NCI-H146 treated with DMSO at 0.1 percent for 48 hours (cell line): ENCODE measurements at regions not wholly inside any gene's neighbourhood (a gene's known extent, or its start where the extent isn't known, plus 50 kb on each side); places are given as distances from the start of the nearest gene placed in this dataset.
"Not testable (repeated sequence)": the region's sequence is repeated elsewhere in the genome, so short reads cannot be mapped to it uniquely, and the experiment has no call there.

Experiments used
- DNase-seq: peaks from one replicate; lab custom pipeline; 2025; ENCODE audit not compliant: unreplicated experiment; lab: John Stamatoyannopoulos, UW

DNA sequence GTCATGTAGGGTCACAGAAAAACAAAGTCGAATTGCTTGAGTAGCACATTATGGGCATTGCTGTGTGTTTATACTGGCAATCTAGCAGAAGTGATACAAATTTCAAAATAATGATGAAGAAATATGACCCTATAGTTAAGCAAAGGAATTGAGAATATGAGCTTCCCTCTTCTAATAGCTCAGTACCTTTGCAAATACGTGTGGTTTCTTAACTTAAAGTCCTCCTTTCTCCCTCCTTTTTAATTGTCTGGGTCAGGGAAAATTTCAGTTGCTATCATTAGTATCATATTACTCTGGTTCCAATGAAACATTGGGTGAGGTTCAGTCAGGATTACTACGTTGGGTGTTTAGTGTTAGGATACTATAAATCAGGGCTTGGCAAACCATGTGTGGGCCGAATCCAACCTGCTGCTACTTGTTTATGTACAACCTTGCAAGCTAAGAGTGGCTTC, 166.8 kb upstream of the CARMIL1 start:
- no peak for DNase-seq

DNA sequence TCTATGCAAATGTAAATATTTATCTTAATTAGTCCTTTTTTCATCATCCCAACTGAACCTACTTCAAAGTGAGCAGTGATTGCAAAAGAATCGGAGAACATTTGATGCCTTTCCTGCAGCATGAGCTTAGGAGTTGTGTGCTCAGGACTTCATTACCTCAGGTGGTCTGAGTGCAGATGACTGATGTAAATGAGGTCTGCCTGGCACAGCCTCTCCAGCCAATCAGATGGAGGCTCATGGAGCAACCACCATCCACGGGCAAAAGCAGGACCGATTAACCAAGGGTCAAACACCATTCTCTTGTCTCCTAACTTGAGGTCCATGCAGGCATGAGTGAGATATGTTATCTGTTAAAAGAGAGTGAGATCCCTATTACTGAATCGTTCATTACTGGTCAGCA, 165.7 kb upstream of the CARMIL1 start:
- no peak for DNase-seq

DNA sequence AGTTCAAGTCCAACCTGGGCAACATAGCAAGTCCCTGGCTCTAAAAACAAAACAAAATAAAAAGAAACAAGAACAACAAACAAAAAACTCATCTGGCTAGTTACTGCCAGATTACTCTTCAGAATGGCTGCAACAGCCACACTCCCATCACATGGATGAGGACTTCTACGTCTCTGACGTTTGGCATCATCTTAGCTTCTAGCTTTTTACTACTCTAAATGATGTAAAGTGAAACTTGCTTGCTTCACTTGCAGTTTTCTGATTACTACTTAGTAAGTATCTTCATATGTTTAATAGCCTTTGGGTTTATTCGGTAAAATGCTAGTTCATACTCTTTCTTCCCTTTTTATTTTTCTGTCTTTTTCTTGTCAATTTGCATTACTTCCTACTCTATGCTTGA, 161.1 kb upstream of the CARMIL1 start:
- no peak for DNase-seq

DNA sequence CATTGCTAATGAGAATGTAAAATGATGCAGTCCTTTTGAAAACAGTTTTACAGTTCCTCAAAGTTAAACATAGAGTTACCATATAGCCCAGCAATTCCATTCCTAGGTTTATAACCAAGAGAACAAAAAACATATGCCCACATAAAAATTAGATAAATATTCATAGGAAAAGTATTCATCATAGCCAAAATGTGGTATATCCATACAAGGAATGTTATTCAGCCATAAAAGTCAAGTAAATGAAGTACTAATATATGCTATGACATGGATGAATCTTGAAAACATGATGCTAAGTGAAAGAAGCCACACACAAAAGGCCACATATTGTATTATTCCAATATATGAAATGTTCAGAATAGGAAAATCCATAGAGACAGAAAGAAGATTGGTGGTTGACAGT, 158.0 kb upstream of the CARMIL1 start:
- no peak for DNase-seq

DNA sequence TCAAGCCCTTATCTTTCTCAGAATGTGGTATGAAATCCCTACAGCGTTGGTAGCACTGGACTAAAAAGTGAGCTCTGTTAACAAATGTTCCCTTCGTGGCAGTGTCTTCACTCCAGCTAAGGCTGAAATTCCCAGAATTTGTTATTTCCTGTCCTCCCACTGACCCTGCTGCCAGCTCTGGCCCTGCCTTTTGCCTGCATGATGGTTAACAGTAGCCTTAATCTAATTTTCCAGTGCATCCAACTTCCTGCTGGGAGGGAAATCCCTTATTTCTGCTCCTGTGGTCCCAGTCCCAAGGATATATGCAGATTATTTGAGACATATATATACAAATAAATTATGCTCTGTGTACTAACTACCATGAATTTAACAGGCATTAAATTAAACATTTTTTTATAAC, 157.2 kb upstream of the CARMIL1 start:
- peak; percentile 34 for DNase-seq

DNA sequence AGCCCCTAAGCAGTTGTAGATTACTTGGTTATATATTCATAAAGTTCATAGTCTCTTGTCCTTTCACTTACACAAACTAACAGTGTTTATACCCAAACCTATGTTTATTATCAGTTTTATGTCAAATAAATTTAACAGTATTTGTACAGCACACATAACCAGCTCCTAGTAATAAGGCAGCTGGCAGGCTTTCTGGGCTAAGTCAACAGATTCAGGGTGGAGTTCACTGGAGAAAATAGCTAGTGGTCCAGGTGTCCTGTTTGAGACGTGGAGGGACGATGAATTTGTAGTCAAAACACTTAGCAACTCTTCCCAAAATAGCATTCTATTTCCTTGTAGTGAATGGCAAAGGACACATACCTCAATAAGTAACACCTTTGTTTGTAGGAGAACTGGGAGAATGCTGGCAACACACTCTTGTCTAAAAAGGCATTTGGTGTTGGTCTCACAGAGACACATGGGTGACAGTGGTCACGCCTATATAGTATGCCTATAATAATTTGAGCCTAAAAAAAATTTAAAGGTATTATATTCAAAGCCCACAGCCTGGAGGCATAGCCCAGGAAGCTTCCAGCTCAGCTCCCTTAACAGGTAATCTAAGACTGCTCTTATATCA, 156.4 kb upstream of the CARMIL1 start:
- DNase-seq = peak; percentile 89

DNA sequence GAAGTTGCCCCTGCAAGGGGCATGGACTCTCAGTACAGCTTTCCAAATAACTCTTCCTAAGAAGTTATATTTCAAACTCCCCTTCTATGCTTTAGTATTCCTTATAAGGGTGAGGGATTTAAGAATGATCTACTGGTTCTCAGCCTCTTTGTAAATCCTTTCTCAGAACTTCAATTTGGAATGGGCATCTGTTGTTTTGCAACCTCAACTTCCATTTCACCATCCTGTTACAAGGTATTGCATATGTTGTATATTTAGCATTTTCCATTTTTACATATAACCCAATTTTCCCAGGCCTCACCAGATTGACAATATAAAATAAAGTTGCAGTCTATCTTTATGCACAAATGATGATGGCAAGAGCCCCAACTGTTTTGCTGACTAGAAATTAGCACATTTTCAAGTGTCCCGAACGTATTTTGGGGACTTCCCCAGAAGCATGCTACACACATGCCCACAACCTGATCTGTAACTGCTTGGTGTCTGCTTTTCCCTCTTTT, 154.9 kb upstream of the CARMIL1 start:
- no peak for DNase-seq

DNA sequence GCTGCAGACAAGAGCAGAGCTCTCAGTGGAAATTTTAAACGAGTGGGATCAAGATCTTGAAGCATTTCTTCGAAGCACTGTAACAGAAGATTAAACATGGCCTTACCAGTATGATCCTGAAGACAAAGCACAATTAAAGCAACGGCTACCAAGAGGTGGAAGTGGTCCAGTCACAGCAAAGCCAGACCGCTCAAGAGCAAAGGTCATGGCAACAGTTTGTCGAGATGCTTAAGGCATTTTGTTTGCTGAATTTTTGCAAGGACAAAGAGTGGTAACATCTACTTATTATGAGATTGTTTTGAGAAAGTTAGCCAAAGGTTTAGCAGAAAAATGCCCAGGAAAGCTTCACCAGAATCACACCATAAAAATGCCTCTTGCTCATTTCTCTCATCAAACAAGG, 153.4 kb upstream of the CARMIL1 start:
- DNase-seq = no peak

DNA sequence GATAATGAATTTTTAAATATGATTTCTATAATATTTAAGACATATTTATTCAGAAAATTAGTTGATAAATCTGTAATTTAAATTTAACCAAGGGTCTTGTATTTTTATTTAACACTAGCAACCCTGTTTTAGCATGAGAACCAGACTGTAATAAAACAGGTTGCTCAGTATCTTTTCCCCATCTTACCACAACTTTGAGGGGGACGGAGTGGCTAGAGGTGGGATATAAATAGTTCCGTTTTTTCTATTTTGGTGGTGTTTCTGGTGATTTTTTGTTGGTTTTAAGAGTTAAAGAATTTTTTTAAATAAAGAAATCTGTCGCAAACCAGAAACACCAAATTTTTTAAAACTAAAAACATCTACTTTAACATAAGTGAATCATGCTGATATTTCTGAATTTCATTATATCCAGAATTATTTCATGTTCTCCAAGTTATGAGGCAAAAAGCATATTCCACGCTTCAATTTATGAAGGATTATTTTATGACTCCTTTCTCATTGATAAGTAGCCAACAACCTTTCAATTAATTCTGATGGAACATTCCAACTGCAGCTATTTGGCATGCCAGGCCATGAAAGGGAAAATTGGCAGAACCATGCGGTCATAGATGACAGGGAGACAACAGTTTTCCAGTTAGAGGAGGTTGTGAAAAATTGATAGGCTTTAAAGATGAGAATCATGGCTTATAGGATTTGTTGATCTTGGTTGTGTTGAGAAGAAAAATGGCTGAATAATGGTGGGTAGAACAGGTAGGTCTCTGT, 151.9 kb upstream of the CARMIL1 start:
- no peak for DNase-seq

DNA sequence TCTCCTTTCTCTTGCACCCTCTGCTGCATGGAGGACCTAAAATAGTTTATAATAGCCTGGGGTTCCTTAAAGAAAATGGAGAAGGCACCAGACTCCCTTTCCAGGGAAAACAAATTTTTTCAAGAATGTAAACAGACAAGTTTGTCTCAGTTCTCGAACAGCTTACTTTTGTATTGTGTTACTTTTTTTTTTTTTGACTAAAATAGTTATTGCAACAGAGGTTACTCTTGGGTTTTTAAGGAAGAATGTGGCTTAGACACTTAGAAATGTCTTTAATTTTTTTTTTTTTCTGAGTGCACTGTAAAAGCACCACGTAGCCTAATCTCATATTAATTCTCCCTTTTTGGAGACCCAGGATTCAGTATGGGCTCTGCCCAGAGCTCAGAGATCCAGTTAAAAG, 148.7 kb upstream of the CARMIL1 start:
- DNase-seq = no peak

DNA sequence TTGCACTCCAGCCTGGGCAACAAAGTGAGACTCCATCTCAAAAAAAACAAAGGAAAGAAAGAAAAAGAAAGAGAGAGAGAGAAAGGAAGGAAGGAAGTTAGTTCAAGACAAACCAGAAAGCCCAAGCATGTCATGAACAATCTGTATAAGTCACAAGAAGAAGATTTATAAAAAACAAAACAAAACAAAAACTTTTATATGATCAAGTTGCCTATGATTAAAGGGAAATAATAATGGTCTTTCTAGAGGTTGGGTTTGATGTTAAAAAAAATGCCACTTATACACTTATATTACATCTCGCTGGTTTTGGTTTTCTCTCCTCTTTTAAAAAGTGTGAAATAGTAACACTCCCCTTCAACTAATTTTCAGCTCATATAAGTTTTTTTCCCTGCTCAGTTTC, 146.2 kb upstream of the CARMIL1 start:
- no peak for DNase-seq

DNA sequence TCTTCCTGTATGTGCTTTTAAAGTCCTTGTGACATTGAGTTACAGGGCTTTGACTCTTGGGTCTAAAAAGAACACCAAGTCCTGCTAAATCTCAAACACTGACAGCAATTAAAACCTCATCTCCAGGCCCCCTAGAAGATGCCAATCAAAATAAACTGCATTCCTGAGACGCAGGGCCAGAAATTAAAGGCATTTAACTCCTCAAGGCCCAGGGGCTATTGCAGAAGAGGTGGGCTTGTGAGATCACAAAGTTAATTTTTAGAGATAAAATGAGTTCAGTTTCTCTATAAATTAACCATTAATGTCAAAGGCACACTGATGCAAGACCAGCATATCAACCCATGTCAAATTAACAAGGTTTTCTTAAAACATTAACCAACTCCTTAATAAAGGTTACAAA, 145.6 kb upstream of the CARMIL1 start:
- DNase-seq = no peak

DNA sequence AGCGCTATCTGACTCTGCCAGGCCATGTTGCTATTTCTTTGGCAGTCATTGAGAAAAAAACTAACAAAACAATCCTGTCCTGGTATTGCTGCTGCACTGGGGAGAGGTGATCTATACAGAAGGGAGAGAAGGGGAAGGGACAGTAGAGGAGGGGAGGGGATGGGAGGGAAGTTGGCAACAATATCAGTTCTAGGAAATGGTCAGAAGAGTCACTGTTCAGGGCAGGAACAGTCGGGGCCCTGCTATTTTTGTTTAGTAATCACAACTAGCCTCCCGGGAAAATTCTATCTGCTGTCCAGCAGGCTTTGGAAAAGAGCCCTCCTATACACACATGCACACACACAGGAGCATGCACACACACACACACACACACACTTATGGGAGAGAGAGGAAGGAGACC, 142.3 kb upstream of the CARMIL1 start:
- DNase-seq = no peak

DNA sequence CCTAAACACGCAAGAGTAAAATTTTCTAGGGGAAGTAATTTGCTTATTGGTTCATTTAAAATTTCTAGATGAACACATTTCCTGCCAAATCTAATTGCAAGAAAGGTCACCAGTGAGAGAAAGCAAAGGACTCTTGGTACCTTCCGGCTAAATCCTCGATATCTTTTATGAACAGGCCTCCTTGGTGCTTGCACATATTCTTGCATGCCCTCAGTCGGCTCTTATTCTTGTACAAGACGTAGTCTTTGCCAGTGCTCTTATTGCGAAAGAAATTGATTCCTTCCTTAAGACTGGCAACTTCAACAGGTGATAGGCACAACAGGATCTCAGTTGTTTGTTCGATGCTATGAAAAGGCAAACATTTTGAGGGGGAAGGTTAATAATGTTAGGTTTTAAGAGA, 141.7 kb upstream of the CARMIL1 start:
- DNase-seq = no peak

DNA sequence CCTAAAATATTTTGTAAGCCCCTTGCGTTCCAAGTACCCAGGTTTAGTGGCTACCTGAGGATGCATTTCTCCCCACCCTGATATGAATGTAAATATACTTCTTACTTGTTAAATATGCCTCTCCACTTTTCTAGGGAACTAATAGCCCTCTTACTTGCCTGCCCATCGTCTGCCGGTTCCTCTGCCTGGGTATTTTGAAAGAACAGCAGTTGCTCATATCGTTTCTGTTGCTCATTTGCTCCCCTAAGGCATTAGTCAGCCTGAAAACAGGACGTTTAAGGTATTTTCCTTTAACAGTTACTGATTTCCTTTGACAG, 141.3 kb upstream of the CARMIL1 start:
- DNase-seq = no peak

DNA sequence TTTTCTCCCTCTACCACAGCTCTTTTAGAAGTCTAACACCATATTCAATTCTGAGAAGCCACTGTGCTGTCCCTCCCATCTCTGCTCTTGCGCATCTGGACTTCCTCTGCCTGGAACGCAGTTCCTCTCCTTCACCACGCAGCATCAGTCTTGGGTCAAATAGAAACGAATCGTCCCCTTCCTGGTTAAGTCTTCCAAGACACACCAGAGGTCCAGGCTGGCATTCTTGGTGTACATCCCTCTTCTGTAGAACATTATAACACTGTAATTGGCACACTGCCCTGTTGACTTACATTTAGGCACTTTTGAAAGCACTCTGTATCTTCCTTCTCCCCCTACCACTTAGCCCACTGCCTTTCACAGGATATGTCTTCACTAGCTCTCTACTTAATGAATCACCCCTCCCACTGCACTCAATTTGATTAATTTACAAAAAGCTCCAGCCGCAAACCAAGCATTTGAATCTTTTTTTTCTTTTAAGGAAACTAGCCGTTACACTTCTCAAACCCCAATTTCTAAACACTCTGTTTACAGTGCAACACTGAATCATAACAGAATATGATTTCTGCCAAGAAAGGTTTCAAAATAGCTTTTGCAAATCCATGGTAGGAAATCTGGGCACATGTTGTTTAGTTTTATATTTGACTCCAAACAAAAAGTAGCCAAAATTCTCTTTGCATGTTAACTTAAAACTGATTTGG, 140.8 kb upstream of the CARMIL1 start:
- no peak for DNase-seq

DNA sequence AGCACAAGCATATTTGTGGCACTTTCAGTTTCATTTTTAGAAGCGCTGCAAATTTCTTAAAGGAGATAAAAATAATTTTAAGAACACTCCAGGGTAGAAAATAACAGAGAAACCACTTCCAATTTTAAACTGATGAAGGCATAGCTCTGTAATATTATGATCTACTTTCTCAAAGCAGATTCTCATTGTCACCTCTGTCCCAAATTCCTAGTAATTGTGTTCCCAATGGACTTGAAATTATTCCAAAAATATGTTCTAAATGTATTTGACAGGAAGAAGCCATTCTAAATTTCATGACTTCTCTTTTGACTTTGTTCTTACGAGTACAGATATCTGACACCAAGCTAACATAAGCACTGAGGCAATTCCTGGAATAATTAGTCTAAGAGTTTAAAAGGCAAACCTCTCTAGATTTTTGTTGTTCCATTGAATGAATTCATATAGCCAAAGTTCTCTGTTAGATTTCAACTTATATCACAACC, 140.2 kb upstream of the CARMIL1 start:
- no peak for DNase-seq

DNA sequence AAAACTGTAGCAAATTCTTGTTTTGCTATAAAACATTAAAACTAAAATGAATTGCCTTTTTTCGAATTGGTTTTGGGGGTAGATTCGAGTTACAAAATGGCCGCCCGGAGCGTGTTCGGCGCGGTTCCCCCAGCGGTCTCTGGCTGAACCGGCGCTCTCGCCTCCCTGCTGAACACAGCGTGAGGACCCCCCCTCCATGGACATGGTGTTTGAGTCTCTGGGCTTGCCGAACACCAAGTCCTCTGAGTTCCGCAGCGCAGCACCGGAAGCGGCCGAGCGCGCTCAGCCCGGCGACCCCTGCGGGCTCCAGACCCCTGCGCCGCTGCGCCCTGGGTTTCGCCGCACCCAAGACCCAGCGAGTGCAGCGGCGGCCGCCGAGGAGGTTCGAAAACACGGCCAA, 139.6 kb upstream of the CARMIL1 start:
- not testable (repeated sequence) for DNase-seq

DNA sequence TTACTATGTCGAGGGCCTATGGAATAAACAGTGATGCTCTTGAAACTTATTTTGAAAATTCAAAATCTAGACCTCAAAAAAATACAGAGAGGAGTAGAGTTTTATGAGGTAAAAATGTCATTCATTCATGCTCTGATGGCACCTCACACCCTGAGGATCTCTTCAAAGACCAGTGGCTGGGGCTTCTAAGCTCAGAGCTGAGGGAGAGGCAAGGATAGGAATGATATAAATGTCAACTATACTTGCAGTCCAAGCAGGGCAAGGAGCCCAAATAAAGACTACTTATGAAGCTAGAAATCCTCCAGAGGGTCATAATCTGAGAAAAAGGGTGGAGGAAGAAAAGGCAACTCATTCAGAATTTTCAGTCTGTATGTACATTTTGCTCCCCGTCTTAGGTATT, 136.7 kb upstream of the CARMIL1 start:
- no peak for DNase-seq

DNA sequence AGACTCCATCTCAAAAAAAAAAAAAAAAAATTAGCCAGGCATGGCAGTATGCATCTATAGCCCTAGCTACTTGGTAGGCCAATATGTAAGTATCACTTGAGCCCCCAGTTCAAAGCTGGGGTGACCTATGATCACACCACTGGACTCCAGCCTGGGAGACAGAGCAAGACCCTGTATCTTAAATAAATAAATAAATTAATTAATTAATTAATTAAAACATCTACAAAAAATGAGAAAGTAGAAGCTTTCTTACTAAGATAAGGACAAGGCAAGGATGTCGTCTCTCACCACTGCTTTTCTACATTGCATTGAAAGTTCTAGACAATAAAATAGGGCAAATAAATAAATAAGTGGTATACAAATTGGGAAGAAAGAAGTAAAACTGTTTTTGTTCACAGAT, 134.3 kb upstream of the CARMIL1 start:
- DNase-seq = no peak

DNA sequence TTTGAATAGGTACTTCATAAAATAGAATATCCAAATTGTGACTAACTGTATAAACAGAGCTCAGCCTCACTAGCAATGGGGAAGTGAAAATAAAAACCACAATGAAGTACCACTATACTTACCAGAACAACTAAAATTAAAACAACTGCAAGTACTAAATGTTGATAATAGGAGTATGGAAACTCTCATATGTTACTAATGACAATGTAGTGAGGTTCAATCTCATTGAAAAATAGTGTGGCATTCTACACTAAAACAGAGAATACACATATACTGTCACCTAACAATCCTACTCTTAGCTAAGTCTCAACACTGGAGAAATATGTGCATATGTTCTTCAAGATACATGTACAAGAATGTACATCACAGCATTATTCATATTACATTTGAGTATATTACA, 132.0 kb upstream of the CARMIL1 start:
- no peak for DNase-seq

DNA sequence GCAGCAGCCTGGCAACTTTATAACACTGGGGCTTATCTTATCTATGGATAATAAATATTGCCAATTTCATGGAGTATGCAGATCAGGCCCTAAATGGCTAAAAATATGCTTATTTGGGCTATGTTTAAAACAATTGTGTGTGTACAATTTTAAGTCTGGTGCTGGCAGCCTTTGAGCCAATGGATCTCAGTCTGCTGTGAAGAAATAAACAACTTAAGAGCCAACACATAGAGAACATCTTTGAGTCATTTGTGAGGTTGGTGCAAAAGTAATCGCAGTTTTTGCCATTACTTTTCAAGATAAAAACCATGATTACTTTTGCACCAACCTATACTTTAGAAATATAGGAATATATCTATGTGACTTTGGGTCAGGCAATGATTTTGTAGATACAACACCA, 129.1 kb upstream of the CARMIL1 start:
- DNase-seq = no peak
